BJ (cell line): ENCODE measurements at regions not wholly inside any gene's neighbourhood (a gene's known extent, or its start where the extent isn't known, plus 50 kb on each side); places are given as distances from the start of the nearest gene placed in this dataset.

Experiments used
- CTCF ChIA-PET: fragments of 350-600 bp; formaldehyde crosslinking; extraction: SDS; loops from one replicate; lab custom pipeline; 2021; ENCODE audit warnings: antibody characterized with exemption, inconsistent platforms; lab: Yijun Ruan, JAX
- POLR2A ChIA-PET: fragments of 300-600 bp; sonication (Branson Sonifier 250); formaldehyde crosslinking; extraction: SDS; loops from one replicate; lab custom pipeline; 2021; ENCODE audit warnings: antibody characterized with exemption; lab: Charles Lee
- DNase-seq: peaks from one replicate; pipeline ENCODE4 v3.0.0-alpha.2; 2011; ENCODE audit warnings: low read depth
- H3K27me3 ChIP-seq: 2 replicates; pipeline ENCODE4 v1.6.0; 2011; ENCODE audit warnings: low read length; ENCODE audit not compliant: control insufficient read depth, insufficient read depth
- H3K36me3 ChIP-seq: 2 replicates; pipeline ENCODE4 v1.5.1; 2011; ENCODE audit warnings: low read length; ENCODE audit not compliant: control insufficient read depth, insufficient read depth
- H3K4me3 ChIP-seq: 2 replicates; pipeline ENCODE4 v1.5.1; 2011; ENCODE audit warnings: low read depth, mild to moderate bottlenecking, control low read depth, low read length
- TF ChIP-seq, protein P1 (sequence below): IDR thresholded peaks from 2 replicates; pipeline ENCODE4 v1.5.1; 2011; ENCODE audit warnings: low read depth, mild to moderate bottlenecking, control low read depth, inconsistent platforms, low read length, moderate library complexity; ENCODE audit not compliant: insufficient read depth

GRCh38 chr2:180734382-180734781 is 246.0 kb upstream of the UBE2E3 start:
- ChIA-PET CTCF (no interaction called here), POLR2A (interaction anchor here (0.6 to 0.7 kb wide), 2 partner anchors 10 to 39 kb away, joined by 3 read pairs; no protein-coding TSS in a partner anchor)
- Histone ChIP-seq H3K4me3 (no peak overlapping the region), H3K27me3 (no peaks in the 10 kb centered on the region), H3K36me3 (no peaks in the 10 kb centered on the region)
- no peak for DNase-seq
- TF ChIP-seq, protein P1, sequence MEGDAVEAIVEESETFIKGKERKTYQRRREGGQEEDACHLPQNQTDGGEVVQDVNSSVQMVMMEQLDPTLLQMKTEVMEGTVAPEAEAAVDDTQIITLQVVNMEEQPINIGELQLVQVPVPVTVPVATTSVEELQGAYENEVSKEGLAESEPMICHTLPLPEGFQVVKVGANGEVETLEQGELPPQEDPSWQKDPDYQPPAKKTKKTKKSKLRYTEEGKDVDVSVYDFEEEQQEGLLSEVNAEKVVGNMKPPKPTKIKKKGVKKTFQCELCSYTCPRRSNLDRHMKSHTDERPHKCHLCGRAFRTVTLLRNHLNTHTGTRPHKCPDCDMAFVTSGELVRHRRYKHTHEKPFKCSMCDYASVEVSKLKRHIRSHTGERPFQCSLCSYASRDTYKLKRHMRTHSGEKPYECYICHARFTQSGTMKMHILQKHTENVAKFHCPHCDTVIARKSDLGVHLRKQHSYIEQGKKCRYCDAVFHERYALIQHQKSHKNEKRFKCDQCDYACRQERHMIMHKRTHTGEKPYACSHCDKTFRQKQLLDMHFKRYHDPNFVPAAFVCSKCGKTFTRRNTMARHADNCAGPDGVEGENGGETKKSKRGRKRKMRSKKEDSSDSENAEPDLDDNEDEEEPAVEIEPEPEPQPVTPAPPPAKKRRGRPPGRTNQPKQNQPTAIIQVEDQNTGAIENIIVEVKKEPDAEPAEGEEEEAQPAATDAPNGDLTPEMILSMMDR = no peak

GRCh38 chr2:180733330-180733729 is 247.1 kb upstream of the UBE2E3 start:
- CTCF ChIA-PET = no interaction called here

DNA sequence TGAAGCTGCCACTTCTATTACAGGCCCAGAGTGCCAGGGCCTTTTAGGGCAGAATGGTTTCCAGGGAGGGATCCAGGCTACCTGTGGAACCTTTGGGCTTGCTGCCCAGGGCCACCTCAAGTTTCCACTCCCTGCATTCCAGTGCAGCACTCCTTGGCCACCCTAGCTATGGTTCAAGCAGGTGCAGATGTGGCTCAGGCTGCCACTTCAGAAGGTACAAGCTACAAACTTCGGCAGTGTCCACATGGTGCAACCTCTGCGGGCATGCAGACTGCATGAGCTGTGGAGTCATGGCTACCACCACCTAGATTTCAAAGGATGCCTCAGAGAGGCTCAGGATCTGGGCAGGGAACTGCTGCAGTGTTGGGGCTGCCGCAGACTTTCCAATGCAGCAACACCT is 248.1 kb upstream of the UBE2E3 start:
- DNase-seq = no peak
- ChIA-PET POLR2A (no interaction called here), CTCF (no interaction called here)
- Histone ChIP-seq H3K4me3 (no peak overlapping the region), H3K27me3 (no peaks in the 10 kb centered on the region), H3K36me3 (no peaks in the 10 kb centered on the region)
- TF ChIP-seq, protein P1 = no peak

More at GRCh38 chr2:180733330-180733729, 247.1 kb upstream of the UBE2E3 start:
- TF ChIP-seq, protein P1 = no peak
- no peaks in the 10 kb centered on the region for H3K36me3 ChIP-seq
- POLR2A ChIA-PET = no interaction called here
- H3K27me3 ChIP-seq = no peaks in the 10 kb centered on the region
- no peak for DNase-seq
- no peak overlapping the region for H3K4me3 ChIP-seq

- no peak for DNase-seq
- TF ChIP-seq, protein P1 = no peak
- ChIA-PET CTCF (no interaction called here), POLR2A (no interaction called here)
- Histone ChIP-seq H3K27me3 (no peaks in the 10 kb centered on the region), H3K4me3 (no peak overlapping the region), H3K36me3 (no peaks in the 10 kb centered on the region)
These were observed 249.4 kb upstream of the UBE2E3 start for GRCh38 chr2:180730976-180731375.

DNA sequence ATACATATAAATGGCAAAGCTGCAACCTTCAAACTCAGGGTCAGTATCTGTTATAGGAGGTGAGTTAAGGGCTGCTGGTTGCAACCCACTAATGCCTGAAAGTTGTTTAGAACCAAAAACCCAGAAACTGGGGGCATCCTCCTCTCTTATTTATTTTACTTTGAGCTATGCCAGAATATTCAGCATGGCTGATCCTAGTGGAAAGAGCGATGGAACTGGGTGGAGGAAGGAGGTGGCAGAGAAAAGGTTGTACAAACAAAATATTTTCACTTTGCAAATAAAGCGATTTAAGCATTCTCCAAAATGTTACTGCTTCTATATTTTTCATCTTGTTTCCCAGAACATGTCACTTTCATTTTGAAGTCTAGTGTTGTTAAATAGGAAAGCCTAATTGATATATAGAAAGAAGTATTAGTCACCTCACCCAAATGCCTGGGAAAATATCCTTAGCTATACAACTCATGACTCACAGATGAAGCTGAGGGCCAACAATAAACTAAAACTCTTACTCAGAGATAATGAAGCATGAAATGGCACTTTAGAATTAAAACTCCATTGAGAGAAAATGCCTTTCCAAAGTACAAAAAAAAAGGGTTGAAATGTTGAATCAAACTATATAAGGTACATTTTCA is 251.4 kb upstream of the UBE2E3 start:
- no peaks in the 10 kb centered on the region for H3K36me3 ChIP-seq
- DNase-seq = peak; percentile 77
- CTCF ChIA-PET = no interaction called here
- no peaks in the 10 kb centered on the region for H3K27me3 ChIP-seq
- TF ChIP-seq, protein P1 = no peak
- POLR2A ChIA-PET = interaction anchor here (0.7 kb wide), 1 partner anchor 251 kb away, joined by 4 read pairs; no protein-coding TSS in a partner anchor
- H3K4me3 ChIP-seq = no peak overlapping the region
